ENCODE measurements at regions not wholly inside any gene's neighbourhood (a gene's known extent, or its start where the extent isn't known, plus 50 kb on each side); places are given as distances from the start of the nearest gene placed in this dataset.
A peak's percentile ranks its signal among the peaks of the same experiment; 100 is the strongest.

DNA sequence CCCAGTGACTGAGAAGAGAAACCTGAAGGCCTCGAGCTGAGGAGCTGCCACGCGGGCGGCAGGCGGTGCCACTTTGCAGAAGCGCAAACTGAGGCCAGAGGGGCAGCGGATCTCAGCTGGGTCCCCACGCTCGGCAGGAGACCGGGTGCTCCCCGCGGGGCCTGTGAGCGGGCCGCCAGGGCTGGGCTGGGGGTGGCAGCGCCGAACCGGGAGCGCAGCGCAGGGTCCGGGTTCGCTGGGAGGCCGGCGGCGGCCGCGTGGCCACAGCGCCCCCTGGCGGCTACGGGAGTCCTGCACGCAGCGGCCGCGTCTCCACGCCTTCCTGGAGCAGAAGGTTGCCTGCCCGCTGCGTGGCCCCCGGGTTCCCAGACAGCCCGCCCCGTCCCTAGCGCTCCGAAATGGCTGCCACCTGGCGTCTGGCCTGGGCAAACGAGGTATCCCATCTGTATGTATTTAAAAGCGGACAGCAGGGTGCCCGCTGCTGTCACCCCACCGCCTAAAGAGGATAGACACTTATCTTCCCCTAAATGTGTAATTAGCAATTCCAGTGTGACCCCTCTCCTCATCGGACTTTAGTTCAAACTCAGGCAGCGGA, 96.1 kb upstream of the CDH5 start:
- H3K27me3 ChIP-seq (ENCODE audit: control insufficient read depth in 2 of 2, insufficient read depth in 1 of 2, low read length in 1 of 2): peaks cover 3 to 21% of the 10 kb centered on the region in 2 donors
- 13% methylated on average over 48 of the region's 48 CpGs for WGBS
- no peak overlapping the region for H3K4me3 ChIP-seq (ENCODE audit: low read length in 2 of 2)
- peak in 8 of 9 donors; percentile 33 to 73 (median 52) for DNase-seq (ENCODE audit: low read depth in 6 of 9, low spot score in 9 of 9)
- no peaks in the 10 kb centered on the region for H3K36me3 ChIP-seq (ENCODE audit: control insufficient read depth in 2 of 2, insufficient read depth in 2 of 2, low read length in 1 of 2)
- H3K4me1 ChIP-seq (ENCODE audit: control insufficient read depth in 2 of 2, insufficient read depth in 2 of 2, low read length in 2 of 2): peaks cover 4 to 27% of the 10 kb centered on the region in 2 donors
- H3K27ac ChIP-seq (ENCODE audit: low read depth in 1 of 2, low read length in 1 of 2): no peak overlapping the region
- peaks cover 0 to 1% of the 10 kb centered on the region in 2 donors for H3K9me3 ChIP-seq (ENCODE audit: control insufficient read depth in 2 of 2, insufficient read depth in 1 of 2, low read length in 1 of 2)

DNA sequence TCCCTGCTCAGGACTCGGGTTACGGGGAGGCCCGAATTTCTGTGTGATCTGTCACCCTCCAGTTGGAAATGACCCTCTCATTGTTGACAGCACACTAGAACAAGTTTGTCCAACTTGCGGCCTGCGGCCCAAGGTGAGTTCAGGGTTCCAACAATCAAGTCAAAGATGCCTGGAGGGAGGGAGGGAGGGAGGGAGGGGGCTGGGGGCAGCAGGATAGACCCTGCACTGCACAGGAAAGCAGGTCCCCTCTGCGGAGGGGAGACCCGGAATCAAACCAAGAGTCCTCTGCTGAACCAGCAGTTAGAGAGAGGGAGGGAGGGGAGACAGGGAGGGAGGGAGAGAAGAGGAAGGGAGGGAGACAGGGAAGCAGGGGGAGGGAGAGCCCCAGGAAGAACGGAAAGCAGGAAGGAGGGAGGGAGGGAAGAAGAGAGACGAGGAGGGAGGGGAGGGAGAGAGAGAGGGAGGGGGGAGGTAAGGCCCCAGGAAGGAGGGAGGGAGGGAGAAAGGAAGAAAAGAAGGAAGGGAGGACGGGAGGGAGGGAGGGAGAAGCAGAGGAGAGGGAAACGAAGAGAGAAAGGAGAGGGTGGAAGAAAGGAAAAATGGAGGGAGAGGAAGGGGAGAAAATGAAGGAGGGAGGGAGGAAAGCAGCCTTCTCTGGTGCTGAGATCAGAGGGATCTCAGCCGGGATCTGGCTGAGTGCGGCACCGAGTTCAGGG, 96.7 kb upstream of the CDH5 start:
- no peak for DNase-seq (ENCODE audit: low read depth in 6 of 9, low spot score in 9 of 9)
- H3K27me3 ChIP-seq (ENCODE audit: control insufficient read depth in 2 of 2, insufficient read depth in 1 of 2, low read length in 1 of 2): peaks cover 3 to 21% of the 10 kb centered on the region in 2 donors
- no peak overlapping the region for H3K4me3 ChIP-seq (ENCODE audit: low read length in 2 of 2)
- peaks cover 4 to 25% of the 10 kb centered on the region in 2 donors for H3K4me1 ChIP-seq (ENCODE audit: control insufficient read depth in 2 of 2, insufficient read depth in 2 of 2, low read length in 2 of 2)
- H3K27ac ChIP-seq (ENCODE audit: low read depth in 1 of 2, low read length in 1 of 2): no peak overlapping the region
- H3K9me3 ChIP-seq (ENCODE audit: control insufficient read depth in 2 of 2, insufficient read depth in 1 of 2, low read length in 1 of 2): peaks cover 0 to 1% of the 10 kb centered on the region in 2 donors
- no peaks in the 10 kb centered on the region for H3K36me3 ChIP-seq (ENCODE audit: control insufficient read depth in 2 of 2, insufficient read depth in 2 of 2, low read length in 1 of 2)
- 69% methylated on average over 14 of the region's 14 CpGs for WGBS

DNA sequence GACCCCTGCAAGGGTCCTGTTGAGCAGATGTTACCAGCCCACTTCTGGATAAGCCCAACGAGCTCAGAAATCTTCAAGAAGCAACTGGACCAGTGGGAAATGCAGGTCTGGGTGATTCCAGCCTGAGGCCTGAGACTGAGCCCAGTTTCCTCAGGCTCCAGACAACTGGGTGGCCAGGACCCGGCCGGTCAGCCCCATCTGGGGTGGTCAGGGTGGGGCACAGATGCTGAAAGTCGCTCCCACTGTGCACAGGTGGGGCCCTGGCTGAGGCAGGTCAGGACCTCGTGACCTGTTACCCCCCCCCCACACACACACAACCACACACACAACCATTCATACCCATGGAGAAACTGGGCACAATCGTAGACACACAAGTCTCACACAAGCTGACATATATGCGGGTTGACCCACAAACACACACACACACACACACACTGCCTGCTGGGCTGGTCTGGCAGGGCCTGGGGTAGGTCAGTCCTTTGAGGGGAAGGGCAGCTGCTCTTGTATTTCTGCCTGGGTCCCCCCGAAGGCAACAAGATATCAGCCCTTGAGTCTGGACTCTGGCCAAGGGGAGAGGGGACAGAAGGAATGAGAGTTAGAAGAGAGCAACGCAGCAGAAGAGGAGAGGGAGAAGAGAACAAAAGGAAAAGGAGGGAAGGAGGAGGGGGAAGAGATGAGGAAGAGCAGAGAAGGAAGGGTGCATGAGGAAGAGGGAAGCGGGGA, 99.0 kb upstream of the CDH5 start:
- Histone ChIP-seq H3K27me3 (ENCODE audit: control insufficient read depth in 2 of 2, insufficient read depth in 1 of 2, low read length in 1 of 2) (peaks cover 3 to 20% of the 10 kb centered on the region in 2 donors), H3K4me1 (ENCODE audit: control insufficient read depth in 2 of 2, insufficient read depth in 2 of 2, low read length in 2 of 2) (peaks cover 4 to 24% of the 10 kb centered on the region in 2 donors), H3K36me3 (ENCODE audit: control insufficient read depth in 2 of 2, insufficient read depth in 2 of 2, low read length in 1 of 2) (no peaks in the 10 kb centered on the region), H3K27ac (ENCODE audit: low read depth in 1 of 2, low read length in 1 of 2) (no peak overlapping the region), H3K4me3 (ENCODE audit: low read length in 2 of 2) (no peak overlapping the region), H3K9me3 (ENCODE audit: control insufficient read depth in 2 of 2, insufficient read depth in 1 of 2, low read length in 1 of 2) (peaks cover 0 to 1% of the 10 kb centered on the region in 2 donors)
- no peak for DNase-seq (ENCODE audit: low read depth in 6 of 9, low spot score in 9 of 9)
- 80% methylated on average over 10 of the region's 10 CpGs for WGBS

DNA sequence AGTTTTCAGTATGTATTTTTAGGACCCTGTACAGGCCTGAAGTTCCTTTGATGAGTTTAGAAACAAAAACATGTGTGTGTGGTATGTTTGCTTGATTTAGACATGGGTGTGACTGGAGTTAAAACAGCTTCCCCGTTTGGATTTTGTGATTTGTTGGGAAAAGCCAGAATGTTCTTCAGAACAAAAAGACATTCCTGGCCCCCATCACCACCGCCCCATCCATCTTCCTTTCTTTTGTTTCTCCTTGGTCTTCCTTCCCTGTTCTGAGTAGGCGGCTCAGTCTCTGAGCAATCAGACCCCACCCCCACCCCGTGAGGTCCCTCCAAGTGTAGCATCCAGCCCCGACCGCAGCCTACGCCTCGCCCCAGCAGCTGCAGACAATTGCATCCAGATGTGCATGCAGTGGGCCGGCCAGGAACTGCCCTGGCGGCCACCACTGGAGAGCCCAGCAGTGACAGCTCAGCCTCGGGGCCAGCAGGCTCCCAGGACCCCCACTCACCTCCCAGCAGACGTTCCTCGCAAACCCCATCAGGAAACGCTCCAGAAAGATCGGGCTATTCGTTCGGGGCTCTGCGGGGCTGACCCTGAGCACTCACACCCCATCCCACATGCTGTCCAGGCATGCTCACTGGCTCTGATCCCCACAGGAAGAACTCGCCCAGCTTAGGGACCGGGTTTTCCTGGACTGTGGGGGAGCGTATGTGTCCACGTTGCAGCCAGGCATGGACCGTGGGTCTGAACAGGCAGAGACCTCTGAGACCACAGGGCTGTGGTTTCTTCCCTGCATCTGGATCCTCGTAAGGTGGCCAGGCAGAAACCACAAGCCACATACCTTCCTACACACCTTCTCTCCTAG, 99.8 kb upstream of the CDH5 start:
- Histone ChIP-seq H3K27me3 (ENCODE audit: control insufficient read depth in 2 of 2, insufficient read depth in 1 of 2, low read length in 1 of 2) (peaks cover 3 to 19% of the 10 kb centered on the region in 2 donors), H3K27ac (ENCODE audit: low read depth in 1 of 2, low read length in 1 of 2) (no peak overlapping the region), H3K4me1 (ENCODE audit: control insufficient read depth in 2 of 2, insufficient read depth in 2 of 2, low read length in 2 of 2) (peaks cover 4 to 24% of the 10 kb centered on the region in 2 donors), H3K4me3 (ENCODE audit: low read length in 2 of 2) (no peak overlapping the region), H3K36me3 (ENCODE audit: control insufficient read depth in 2 of 2, insufficient read depth in 2 of 2, low read length in 1 of 2) (no peaks in the 10 kb centered on the region), H3K9me3 (ENCODE audit: control insufficient read depth in 2 of 2, insufficient read depth in 1 of 2, low read length in 1 of 2) (peaks cover 0 to 1% of the 10 kb centered on the region in 2 donors)
- WGBS: 8% methylated on average over 24 of the region's 24 CpGs
- peak in 3 of 9 donors; percentile 28 to 50 (median 30) for DNase-seq (ENCODE audit: low read depth in 6 of 9, low spot score in 9 of 9)

DNA sequence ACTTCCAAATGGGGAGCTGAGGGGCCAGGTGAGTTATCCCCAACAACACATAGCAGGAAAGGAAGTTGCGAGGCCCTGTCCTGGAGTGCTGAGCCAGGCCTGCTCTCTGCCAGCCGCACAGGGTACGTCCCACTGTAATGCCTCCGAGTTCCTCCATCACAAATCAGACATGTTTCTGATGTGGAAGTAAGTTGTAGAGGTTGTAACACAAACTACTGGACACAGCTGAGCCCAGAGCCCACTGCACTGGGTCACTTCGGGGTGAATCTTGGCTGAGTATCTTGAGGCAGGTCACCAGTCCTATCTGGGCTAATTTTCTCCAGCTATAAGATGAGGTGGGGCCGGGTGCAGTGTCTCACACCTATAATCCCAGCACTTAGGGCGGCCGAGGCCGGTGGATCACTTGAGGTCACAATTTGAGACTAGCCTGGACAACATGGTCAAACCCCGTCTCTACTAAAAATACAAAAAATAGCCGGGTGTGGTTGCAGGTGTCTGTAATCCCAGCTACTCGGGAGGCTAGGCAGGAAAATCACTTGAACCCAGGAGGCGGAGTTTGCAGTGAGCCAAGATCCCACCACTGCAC, 100.8 kb upstream of the CDH5 start:
- Histone ChIP-seq H3K4me3 (ENCODE audit: low read length in 2 of 2) (no peak overlapping the region), H3K4me1 (ENCODE audit: control insufficient read depth in 2 of 2, insufficient read depth in 2 of 2, low read length in 2 of 2) (peaks cover 4 to 22% of the 10 kb centered on the region in 2 donors)
- WGBS: 97% methylated on average over 13 of the region's 13 CpGs

DNA sequence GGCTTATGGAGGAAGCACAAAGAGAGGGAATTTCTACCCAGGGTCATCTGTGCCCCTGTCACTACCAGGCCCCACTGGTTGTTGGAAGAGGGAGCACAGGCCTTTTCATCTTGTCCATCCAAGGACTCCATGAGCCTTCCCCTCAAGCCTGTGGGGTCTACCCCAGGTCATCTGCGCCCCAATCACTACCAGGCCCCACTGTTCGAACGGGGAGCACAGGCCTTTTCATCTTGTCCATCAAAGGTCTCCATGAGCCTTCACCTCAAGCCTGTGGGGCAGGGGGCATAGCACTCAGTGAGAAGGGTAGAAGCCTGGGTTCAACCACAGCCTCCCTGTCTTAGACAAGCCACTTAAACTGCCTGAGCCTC, 101.5 kb upstream of the CDH5 start:
- Histone ChIP-seq H3K27me3 (ENCODE audit: control insufficient read depth in 2 of 2, insufficient read depth in 1 of 2, low read length in 1 of 2) (peaks cover 0 to 5% of the 10 kb centered on the region in 2 donors), H3K27ac (ENCODE audit: low read depth in 1 of 2, low read length in 1 of 2) (no peak overlapping the region), H3K9me3 (ENCODE audit: control insufficient read depth in 2 of 2, insufficient read depth in 1 of 2, low read length in 1 of 2) (no peaks in the 10 kb centered on the region), H3K36me3 (ENCODE audit: control insufficient read depth in 2 of 2, insufficient read depth in 2 of 2, low read length in 1 of 2) (no peaks in the 10 kb centered on the region), H3K4me3 (ENCODE audit: low read length in 2 of 2) (no peak overlapping the region), H3K4me1 (ENCODE audit: control insufficient read depth in 2 of 2, insufficient read depth in 2 of 2, low read length in 2 of 2) (peaks cover 4 to 18% of the 10 kb centered on the region in 2 donors)
- 77% methylated on average over 3 of the region's 3 CpGs for WGBS
- DNase-seq (ENCODE audit: low read depth in 6 of 9, low spot score in 9 of 9): no peak

More for the DNA sequence above, 100.8 kb upstream of the CDH5 start:
- no peak for DNase-seq (ENCODE audit: low read depth in 6 of 9, low spot score in 9 of 9)
- H3K9me3 ChIP-seq (ENCODE audit: control insufficient read depth in 2 of 2, insufficient read depth in 1 of 2, low read length in 1 of 2): peaks cover 0 to 1% of the 10 kb centered on the region in 2 donors
- no peaks in the 10 kb centered on the region for H3K36me3 ChIP-seq (ENCODE audit: control insufficient read depth in 2 of 2, insufficient read depth in 2 of 2, low read length in 1 of 2)
- H3K27ac ChIP-seq (ENCODE audit: low read depth in 1 of 2, low read length in 1 of 2): no peak overlapping the region
- H3K27me3 ChIP-seq (ENCODE audit: control insufficient read depth in 2 of 2, insufficient read depth in 1 of 2, low read length in 1 of 2): peaks cover 3 to 10% of the 10 kb centered on the region in 2 donors

DNA sequence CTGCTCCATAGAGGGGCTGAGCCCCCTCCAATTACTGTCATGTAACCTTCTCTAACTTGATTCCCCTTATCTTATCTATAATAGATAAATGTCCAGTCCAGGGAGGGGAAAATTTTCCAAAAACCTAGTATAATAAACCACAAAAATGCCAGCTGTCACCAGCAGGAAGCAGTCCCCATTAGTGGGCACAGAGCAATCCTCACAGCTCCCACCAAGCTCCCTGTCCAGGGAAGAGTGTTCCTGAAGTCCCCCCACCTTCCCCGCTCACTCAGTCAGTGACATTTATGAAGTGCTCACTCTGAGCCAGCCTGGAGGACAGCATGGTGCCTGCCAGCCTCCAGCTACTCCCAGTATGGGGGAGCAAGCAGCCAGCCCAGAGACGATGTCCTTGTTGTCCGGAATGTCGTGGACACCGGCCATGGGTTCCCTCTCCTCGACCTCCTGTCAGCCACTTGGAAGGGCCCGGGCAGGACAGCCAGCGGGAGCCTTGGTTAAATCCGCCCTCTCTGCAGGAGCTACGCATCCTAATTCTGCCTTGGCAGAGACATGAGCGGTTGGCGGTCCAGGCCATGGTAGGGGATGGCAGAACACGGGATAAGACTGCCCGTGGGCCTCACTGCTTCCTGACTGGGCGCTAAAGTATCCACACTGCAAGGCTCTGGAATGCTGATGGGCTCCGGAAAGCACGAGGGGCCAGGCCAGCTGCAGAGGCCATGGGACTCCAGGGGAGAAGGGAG, 102.0 kb upstream of the CDH5 start:
- 94% methylated on average over 17 of the region's 17 CpGs for WGBS
- Histone ChIP-seq H3K27ac (ENCODE audit: low read depth in 1 of 2, low read length in 1 of 2) (no peak overlapping the region), H3K9me3 (ENCODE audit: control insufficient read depth in 2 of 2, insufficient read depth in 1 of 2, low read length in 1 of 2) (no peaks in the 10 kb centered on the region), H3K27me3 (ENCODE audit: control insufficient read depth in 2 of 2, insufficient read depth in 1 of 2, low read length in 1 of 2) (peaks cover 0 to 5% of the 10 kb centered on the region in 2 donors), H3K4me1 (ENCODE audit: control insufficient read depth in 2 of 2, insufficient read depth in 2 of 2, low read length in 2 of 2) (peaks cover 4 to 17% of the 10 kb centered on the region in 2 donors), H3K36me3 (ENCODE audit: control insufficient read depth in 2 of 2, insufficient read depth in 2 of 2, low read length in 1 of 2) (no peaks in the 10 kb centered on the region), H3K4me3 (ENCODE audit: low read length in 2 of 2) (no peak overlapping the region)
- no peak for DNase-seq (ENCODE audit: low read depth in 6 of 9, low spot score in 9 of 9)

DNA sequence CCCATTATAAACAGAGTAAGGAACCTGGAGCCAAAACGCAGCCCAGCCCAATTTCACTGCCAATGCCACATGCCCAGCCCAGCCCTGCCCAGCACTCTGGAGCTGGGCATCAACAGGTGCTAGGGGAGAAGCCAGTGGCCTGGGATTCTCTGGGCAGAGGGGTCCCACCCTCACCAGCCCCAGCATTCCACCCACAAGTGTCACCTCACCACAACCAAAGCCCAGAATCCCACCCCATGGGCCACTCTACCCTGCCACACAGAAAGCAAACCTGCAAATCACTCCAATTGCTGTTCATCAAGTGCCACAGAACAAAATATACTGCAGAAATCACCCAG, 102.5 kb upstream of the CDH5 start:
- Histone ChIP-seq H3K9me3 (ENCODE audit: control insufficient read depth in 2 of 2, insufficient read depth in 1 of 2, low read length in 1 of 2) (no peaks in the 10 kb centered on the region), H3K4me1 (ENCODE audit: control insufficient read depth in 2 of 2, insufficient read depth in 2 of 2, low read length in 2 of 2) (peaks cover 4 to 17% of the 10 kb centered on the region in 2 donors), H3K27me3 (ENCODE audit: control insufficient read depth in 2 of 2, insufficient read depth in 1 of 2, low read length in 1 of 2) (peaks cover 0 to 5% of the 10 kb centered on the region in 2 donors), H3K36me3 (ENCODE audit: control insufficient read depth in 2 of 2, insufficient read depth in 2 of 2, low read length in 1 of 2) (no peaks in the 10 kb centered on the region), H3K4me3 (ENCODE audit: low read length in 2 of 2) (no peak overlapping the region), H3K27ac (ENCODE audit: low read depth in 1 of 2, low read length in 1 of 2) (no peak overlapping the region)
- WGBS: 97% methylated on average over 1 of the region's 1 CpG
- no peak for DNase-seq (ENCODE audit: low read depth in 6 of 9, low spot score in 9 of 9)
